ENCODE measurements at regions not wholly inside any gene's neighbourhood (a gene's known extent, or its start where the extent isn't known, plus 50 kb on each side); places are given as distances from the start of the nearest gene placed in this dataset.

- TF ChIP-seq POLR2AphosphoS5 (IDR thresholded peaks at IDR 0.05; ENCODE audit: low read depth, low read length) (no peak), REST (IDR thresholded peaks at IDR 0.05; ENCODE audit: insufficient read depth in 1 of 2, low read depth in 2 of 2, low read length in 1 of 2) (no peak)
- TF ChIP-seq, protein P1, sequence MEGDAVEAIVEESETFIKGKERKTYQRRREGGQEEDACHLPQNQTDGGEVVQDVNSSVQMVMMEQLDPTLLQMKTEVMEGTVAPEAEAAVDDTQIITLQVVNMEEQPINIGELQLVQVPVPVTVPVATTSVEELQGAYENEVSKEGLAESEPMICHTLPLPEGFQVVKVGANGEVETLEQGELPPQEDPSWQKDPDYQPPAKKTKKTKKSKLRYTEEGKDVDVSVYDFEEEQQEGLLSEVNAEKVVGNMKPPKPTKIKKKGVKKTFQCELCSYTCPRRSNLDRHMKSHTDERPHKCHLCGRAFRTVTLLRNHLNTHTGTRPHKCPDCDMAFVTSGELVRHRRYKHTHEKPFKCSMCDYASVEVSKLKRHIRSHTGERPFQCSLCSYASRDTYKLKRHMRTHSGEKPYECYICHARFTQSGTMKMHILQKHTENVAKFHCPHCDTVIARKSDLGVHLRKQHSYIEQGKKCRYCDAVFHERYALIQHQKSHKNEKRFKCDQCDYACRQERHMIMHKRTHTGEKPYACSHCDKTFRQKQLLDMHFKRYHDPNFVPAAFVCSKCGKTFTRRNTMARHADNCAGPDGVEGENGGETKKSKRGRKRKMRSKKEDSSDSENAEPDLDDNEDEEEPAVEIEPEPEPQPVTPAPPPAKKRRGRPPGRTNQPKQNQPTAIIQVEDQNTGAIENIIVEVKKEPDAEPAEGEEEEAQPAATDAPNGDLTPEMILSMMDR (IDR thresholded peaks at IDR 0.05): no peak
Measured at GRCh38 chr17:52930145-52930544, 771.6 kb upstream of the CA10 start.

All from Panc1 (cell line).